ENCODE measurements at regions not wholly inside any gene's neighbourhood (a gene's known extent, or its start where the extent isn't known, plus 50 kb on each side); places are given as distances from the start of the nearest gene placed in this dataset.

GRCh38 chr5:138666226-138666742 lies 86.9 kb upstream of the CTNNA1 start:
- no peak for TF ChIP-seq EZH2 (IDR thresholded peaks at IDR 0.05; ENCODE audit: borderline replicate concordance, control insufficient read depth, low read depth, low read length)
- TF ChIP-seq ZBTB4 (CRISPR knock-in tag; IDR thresholded peaks at IDR 0.05) = no peak
- TF ChIP-seq, protein P1, sequence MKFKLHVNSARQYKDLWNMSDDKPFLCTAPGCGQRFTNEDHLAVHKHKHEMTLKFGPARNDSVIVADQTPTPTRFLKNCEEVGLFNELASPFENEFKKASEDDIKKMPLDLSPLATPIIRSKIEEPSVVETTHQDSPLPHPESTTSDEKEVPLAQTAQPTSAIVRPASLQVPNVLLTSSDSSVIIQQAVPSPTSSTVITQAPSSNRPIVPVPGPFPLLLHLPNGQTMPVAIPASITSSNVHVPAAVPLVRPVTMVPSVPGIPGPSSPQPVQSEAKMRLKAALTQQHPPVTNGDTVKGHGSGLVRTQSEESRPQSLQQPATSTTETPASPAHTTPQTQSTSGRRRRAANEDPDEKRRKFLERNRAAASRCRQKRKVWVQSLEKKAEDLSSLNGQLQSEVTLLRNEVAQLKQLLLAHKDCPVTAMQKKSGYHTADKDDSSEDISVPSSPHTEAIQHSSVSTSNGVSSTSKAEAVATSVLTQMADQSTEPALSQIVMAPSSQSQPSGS (IDR thresholded peaks at IDR 0.05; ENCODE audit: low read length) = no peak
- Histone ChIP-seq H4K20me1 (ENCODE audit: control insufficient read depth, insufficient read depth) (no peaks in the 10 kb centered on the region), H3K27me3 (replicated peaks in 1 of 2; ENCODE audit: control insufficient read depth in 2 of 2, insufficient read depth in 2 of 2, low read length in 1 of 2) (no peaks in the 10 kb centered on the region; a peak in 1 of 4 replicates), H3K27ac (ENCODE audit: control insufficient read depth, insufficient read depth) (no peak overlapping the region), H3K4me2 (ENCODE audit: control insufficient read depth, insufficient read depth) (no peak overlapping the region), H2AFZ (ENCODE audit: control insufficient read depth, low read depth, low read length) (no peak overlapping the region), H3K4me3 (no peak overlapping the region), H3K36me3 (ENCODE audit: control insufficient read depth in 2 of 2, insufficient read depth in 2 of 2, low read length in 1 of 2) (no peaks in the 10 kb centered on the region), H3K79me2 (ENCODE audit: control insufficient read depth, insufficient read depth, low read length) (no peaks in the 10 kb centered on the region), H3K4me1 (ENCODE audit: control insufficient read depth, insufficient read depth, low read length) (peaks cover 12% of the 10 kb centered on the region), H3K9ac (ENCODE audit: control insufficient read depth, insufficient read depth, low read length) (no peak overlapping the region), H3K9me3 (replicated peaks; ENCODE audit: control insufficient read depth, insufficient read depth, low read length) (no peaks in the 10 kb centered on the region)
- WGBS (ENCODE audit: insufficient coverage, insufficient replicate concordance, low lambda C conversion rate, missing lambda C conversion rate) = 59% methylated on average over 8 of the region's 8 CpGs
- FAIRE-seq (no peak), ATAC-seq (no peak), DNase-seq (ENCODE audit: low read depth, low spot score) (no peak)
- ChIA-PET CTCF (no interaction called here), POLR2A (no interaction called here), SMC1A (ENCODE audit: uncharacterized antibody, unreplicated experiment) (no interaction called here), RAD21 (ENCODE audit: unreplicated experiment) (no interaction called here)
- no TSS peak for BruUV-seq (replicated peaks)
- intact Hi-C loops (cut with micrococcal nuclease; ENCODE audit: unreplicated experiment) (no loop called here), in situ Hi-C loops (cut with MboI) (no loop called here)

Data from GM12878 (cell line).